ENCODE measurements at regions not wholly inside any gene's neighbourhood (a gene's known extent, or its start where the extent isn't known, plus 50 kb on each side); places are given as distances from the start of the nearest gene placed in this dataset.

DNA sequence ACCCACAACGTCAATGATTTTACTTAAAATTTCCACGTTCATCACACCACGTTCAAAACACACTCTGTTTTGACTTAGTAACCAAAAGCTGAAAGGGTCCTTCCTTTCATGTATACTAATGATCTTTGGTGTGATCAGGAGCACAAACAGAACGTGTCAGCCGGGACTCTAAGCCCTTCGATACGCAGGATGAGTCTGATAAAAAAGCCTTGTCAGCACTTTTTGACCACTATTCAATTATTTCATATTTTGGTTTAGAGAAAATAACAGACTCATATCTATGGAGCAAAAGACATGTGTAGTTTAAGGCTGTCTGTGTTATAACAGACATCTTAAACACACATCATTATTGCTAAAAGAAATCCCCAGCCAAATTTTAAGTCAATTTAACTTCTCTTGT, 345.3 kb downstream of the ZNF516 start:
- H3K4me3 ChIP-seq (ENCODE audit: low read depth, low read length): no peak overlapping the region
- TF ChIP-seq CTCF (IDR thresholded peaks at IDR 0.05; ENCODE audit: borderline replicate concordance, insufficient read depth, low read depth, low read length): no peak

DNA sequence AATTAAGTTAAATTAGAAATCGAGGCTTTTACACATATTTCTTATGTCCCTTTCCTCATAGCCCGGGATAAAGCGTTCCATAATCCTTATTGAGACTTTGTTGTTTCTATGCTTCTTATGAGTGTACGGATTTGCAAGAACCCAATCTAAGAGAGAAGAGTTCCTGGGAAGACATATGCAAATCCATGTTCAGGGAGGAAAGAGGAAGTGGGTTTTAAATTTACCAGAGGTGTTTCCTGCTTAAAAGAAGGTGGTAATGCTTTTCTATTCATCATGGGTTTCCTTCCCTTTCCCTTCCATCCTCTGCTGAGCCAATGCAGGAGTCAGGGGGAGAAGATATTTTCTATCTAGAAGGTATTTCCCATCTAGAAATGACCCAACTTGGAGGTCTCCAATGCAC, 345.8 kb downstream of the ZNF516 start:
- no peak overlapping the region for H3K4me3 ChIP-seq (ENCODE audit: low read depth, low read length)
- no peak for TF ChIP-seq CTCF (IDR thresholded peaks at IDR 0.05; ENCODE audit: borderline replicate concordance, insufficient read depth, low read depth, low read length)

- TF ChIP-seq CTCF (IDR thresholded peaks at IDR 0.05; ENCODE audit: borderline replicate concordance, insufficient read depth, low read depth, low read length): no peak
- H3K4me3 ChIP-seq (ENCODE audit: low read depth, low read length): no peak overlapping the region
These were observed 349.3 kb downstream of the ZNF516 start for GRCh38 chr18:76145521-76146376.

DNA sequence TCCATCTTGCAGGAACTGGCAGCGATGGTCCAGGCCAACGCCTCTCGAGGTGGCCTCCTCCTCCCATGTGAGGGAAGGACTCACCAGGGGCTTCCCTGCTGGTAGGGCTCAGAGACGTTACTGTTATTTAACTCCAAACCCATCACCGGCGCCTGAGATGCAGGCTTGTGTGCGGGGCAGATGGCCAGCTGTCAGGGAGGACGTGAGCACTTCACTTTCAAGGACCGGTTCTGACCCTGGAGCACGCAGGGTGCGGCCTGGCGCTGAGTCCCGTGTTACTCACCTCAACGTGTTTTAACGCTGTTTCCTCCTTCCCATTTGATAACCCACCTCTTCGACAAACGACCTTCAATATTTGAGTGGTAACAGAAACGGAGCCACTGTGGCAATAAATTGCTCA, 350.2 kb downstream of the ZNF516 start:
- no peak for TF ChIP-seq CTCF (IDR thresholded peaks at IDR 0.05; ENCODE audit: borderline replicate concordance, insufficient read depth, low read depth, low read length)
- no peak overlapping the region for H3K4me3 ChIP-seq (ENCODE audit: low read depth, low read length)

- no peak for TF ChIP-seq CTCF (IDR thresholded peaks at IDR 0.05; ENCODE audit: borderline replicate concordance, insufficient read depth, low read depth, low read length)
- no peak overlapping the region for H3K4me3 ChIP-seq (ENCODE audit: low read depth, low read length)
These were observed 352.4 kb downstream of the ZNF516 start for GRCh38 chr18:76142611-76143010.

DNA sequence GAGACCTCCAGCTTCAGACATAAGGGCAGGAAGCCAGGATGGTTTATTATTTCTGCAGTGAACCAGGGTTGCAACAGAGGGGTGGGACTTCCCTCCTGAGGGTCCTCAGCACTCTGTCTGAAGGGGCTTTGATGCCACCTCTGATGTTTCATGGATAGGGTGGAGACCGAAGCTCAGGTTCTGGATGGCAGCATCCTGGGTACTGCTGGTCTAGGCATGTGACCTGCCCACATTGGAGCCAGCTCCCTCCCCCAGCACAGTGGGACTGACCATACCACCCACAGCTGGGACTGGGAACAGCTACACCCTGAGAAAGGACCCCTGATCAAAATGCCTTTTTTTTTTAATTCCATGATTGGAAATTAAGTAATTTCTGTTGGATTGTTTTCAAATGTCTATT, 355.2 kb downstream of the ZNF516 start:
- no peak for TF ChIP-seq CTCF (IDR thresholded peaks at IDR 0.05; ENCODE audit: borderline replicate concordance, insufficient read depth, low read depth, low read length)

GRCh38 chr18:76137216-76137615, 357.8 kb downstream of the ZNF516 start:
- H3K4me3 ChIP-seq (ENCODE audit: low read depth, low read length): no peak overlapping the region
- TF ChIP-seq CTCF (IDR thresholded peaks at IDR 0.05; ENCODE audit: borderline replicate concordance, insufficient read depth, low read depth, low read length): no peak

More for the DNA sequence above, 355.2 kb downstream of the ZNF516 start:
- H3K4me3 ChIP-seq (ENCODE audit: low read depth, low read length): no peak overlapping the region

All from GM12875 (cell line).